SU-DHL-6 (cell line): ENCODE measurements at regions not wholly inside any gene's neighbourhood (a gene's known extent, or its start where the extent isn't known, plus 50 kb on each side); places are given as distances from the start of the nearest gene placed in this dataset.

ENCODE experiments used
- CTCF ChIP-seq: fragments of 200-600 bp; sonication (generic); IDR thresholded peaks from one replicate; pipeline ENCODE4 v1.5.1; 2017; ENCODE audit warnings: antibody characterized with exemption, mild to moderate bottlenecking, low read length, moderate library complexity; ENCODE audit not compliant: insufficient read depth, poor library complexity, severe bottlenecking
- EZH2phosphoT487 ChIP-seq: fragments of 200-600 bp; sonication (generic), shearing (Covaris generic); conservative IDR thresholded peaks from 2 replicates; pipeline ENCODE4 v1.6.1; 2018; ENCODE audit warnings: mild to moderate bottlenecking, antibody characterized with exemption, low read length, moderate library complexity, mixed read lengths

GRCh38 chr4:94112644-94113043 lies 95.0 kb upstream of the SMARCAD1 start:
- TF ChIP-seq CTCF (no peak), EZH2phosphoT487 (no peak)
